Panc1 (cell line): ENCODE measurements at regions not wholly inside any gene's neighbourhood (a gene's known extent, or its start where the extent isn't known, plus 50 kb on each side); places are given as distances from the start of the nearest gene placed in this dataset.

Source experiments
- ATAC-seq: fragments of 200-7000 bp; cut with Tn5 transposase; 2 replicates; pipeline ENCODE4 v1.9.1; 2020; ENCODE audit warnings: mild to moderate bottlenecking, moderate library complexity
- BruUV-seq: library from RNA; stranded (reverse); fragments of 400-500 nt; replicated peaks from 2 replicates; lab custom pipeline; 2021; lab: Mats Ljungman, UMichigan
- CTCF ChIA-PET: fragments of 300-600 bp; sonication (Branson Sonifier 250); formaldehyde crosslinking; loops from one replicate; lab custom pipeline; 2022; ENCODE audit warnings: antibody characterized with exemption; lab: Charles Lee
- POLR2A ChIA-PET: fragments of 300-600 bp; sonication (Branson Sonifier 250); formaldehyde crosslinking; loops from one replicate; lab custom pipeline; 2022; ENCODE audit warnings: antibody characterized with exemption; lab: Charles Lee
- DNase-seq: peaks from one replicate; pipeline ENCODE4 v3.0.0-alpha.2; 2010; ENCODE audit warnings: low read depth, low spot score
- H3K27ac ChIP-seq: 2 replicates; pipeline ENCODE4 v1.5.1; 2011; ENCODE audit warnings: mild to moderate bottlenecking, low read length, inconsistent platforms
- H3K27me3 ChIP-seq: fragments of 200-500 bp; sonication (Bioruptor generic); 2 replicates; pipeline ENCODE4 v1.6.0; 2014; ENCODE audit warnings: low read length, inconsistent platforms; ENCODE audit not compliant: control insufficient read depth, insufficient read depth
- H3K36me3 ChIP-seq: fragments of 200-500 bp; sonication (Bioruptor generic); 2 replicates; pipeline ENCODE4 v1.5.1; 2014; ENCODE audit warnings: inconsistent platforms, mild to moderate bottlenecking, low read length, moderate library complexity; ENCODE audit not compliant: control insufficient read depth, insufficient read depth
- H3K4me1 ChIP-seq: 2 replicates; pipeline ENCODE4 v1.5.1; 2011; ENCODE audit warnings: inconsistent platforms, mild to moderate bottlenecking, low read length, moderate library complexity; ENCODE audit not compliant: control insufficient read depth, insufficient read depth
- H3K4me3 ChIP-seq, 2 experiments: 2 replicates each; pipeline ENCODE4 v1.5.1; 2011 to 2012; ENCODE audit warnings: low read depth in 2 of 2, low read length in 2 of 2, mild to moderate bottlenecking in 2 of 2, inconsistent platforms in 1 of 2, moderate library complexity in 1 of 2
- H3K9me3 ChIP-seq: fragments of 200-500 bp; sonication (Bioruptor generic); 2 replicates; pipeline ENCODE4 v1.5.1; 2014; ENCODE audit warnings: low read depth, mild to moderate bottlenecking, inconsistent platforms, low read length, moderate library complexity; ENCODE audit not compliant: control insufficient read depth, insufficient read depth
- POLR2AphosphoS5 ChIP-seq: IDR thresholded peaks from 2 replicates; pipeline ENCODE4 v1.6.1; 2012; ENCODE audit warnings: mild to moderate bottlenecking, low read depth, low read length, moderate library complexity
- SIN3A ChIP-seq: IDR thresholded peaks from 2 replicates; pipeline ENCODE4 v1.6.1; 2012; ENCODE audit warnings: low read depth, mild to moderate bottlenecking, low read length, moderate library complexity, borderline replicate concordance; ENCODE audit not compliant: insufficient read depth
- TCF7L2 ChIP-seq: IDR thresholded peaks from 2 replicates; pipeline ENCODE4 v1.6.1; 2011; ENCODE audit warnings: mild to moderate bottlenecking, low read depth, low read length, inconsistent platforms
- in situ Hi-C: cut with HindIII; loops from 2 replicates; pipeline ENCODE4 v1.10.0; 2016; ENCODE audit warnings: low sequenced_read_pairs, low pct_unique_long_range_greater_than_20kb
- intact Hi-C: fragments of 100-400 bp; cut with micrococcal nuclease; formaldehyde crosslinking; loops from one replicate; pipeline ENCODE4 v1.10.0; 2022; ENCODE audit not compliant: unreplicated experiment
- TF ChIP-seq, protein P1 (sequence below), 2 experiments: IDR thresholded peaks; 2 replicates each; pipeline ENCODE4 v1.6.1; 2011 to 2012; ENCODE audit warnings: low read depth in 2 of 2, control low read depth in 1 of 2, low read length in 1 of 2, mild to moderate bottlenecking in 1 of 2, moderate library complexity in 1 of 2; ENCODE audit not compliant: insufficient read depth in 1 of 2
- TF ChIP-seq, protein P2 (sequence below): fragments of 450-650 bp; IDR thresholded peaks from 2 replicates; pipeline ENCODE4 v1.5.1; 2017; ENCODE audit warnings: mild to moderate bottlenecking

DNA sequence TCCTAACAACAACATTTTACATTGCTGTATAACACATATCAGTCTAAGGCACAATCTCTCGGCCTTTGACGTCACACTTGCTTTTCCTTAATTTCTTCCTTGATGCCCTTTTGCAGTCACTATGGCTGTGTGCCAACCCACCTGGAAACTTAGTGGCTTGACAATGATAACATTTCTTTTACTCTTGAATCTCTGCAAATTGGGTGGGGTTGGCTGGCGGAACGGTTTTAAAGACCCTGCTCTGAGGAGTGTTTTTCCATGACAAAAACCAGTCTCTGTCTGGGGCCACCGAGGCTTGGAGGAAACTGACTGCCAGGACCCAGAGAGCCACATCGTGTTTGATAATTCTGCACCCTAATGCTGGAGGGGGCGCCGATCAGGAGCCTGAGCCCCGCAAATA is 115.6 kb downstream of the KLF13 start:
- ChIA-PET POLR2A (no interaction called here), CTCF (interaction anchor here (1.0 kb wide), 1 partner anchor 47 kb away, joined by 4 read pairs; no protein-coding TSS in a partner anchor)
- Histone ChIP-seq H3K36me3 (no peaks in the 10 kb centered on the region), H3K27ac (no peak overlapping the region), H3K27me3 (no peaks in the 10 kb centered on the region), H3K9me3 (no peaks in the 10 kb centered on the region), H3K4me3 (no peak overlapping the region), H3K4me1 (no peaks in the 10 kb centered on the region)
- TF ChIP-seq, protein P1, sequence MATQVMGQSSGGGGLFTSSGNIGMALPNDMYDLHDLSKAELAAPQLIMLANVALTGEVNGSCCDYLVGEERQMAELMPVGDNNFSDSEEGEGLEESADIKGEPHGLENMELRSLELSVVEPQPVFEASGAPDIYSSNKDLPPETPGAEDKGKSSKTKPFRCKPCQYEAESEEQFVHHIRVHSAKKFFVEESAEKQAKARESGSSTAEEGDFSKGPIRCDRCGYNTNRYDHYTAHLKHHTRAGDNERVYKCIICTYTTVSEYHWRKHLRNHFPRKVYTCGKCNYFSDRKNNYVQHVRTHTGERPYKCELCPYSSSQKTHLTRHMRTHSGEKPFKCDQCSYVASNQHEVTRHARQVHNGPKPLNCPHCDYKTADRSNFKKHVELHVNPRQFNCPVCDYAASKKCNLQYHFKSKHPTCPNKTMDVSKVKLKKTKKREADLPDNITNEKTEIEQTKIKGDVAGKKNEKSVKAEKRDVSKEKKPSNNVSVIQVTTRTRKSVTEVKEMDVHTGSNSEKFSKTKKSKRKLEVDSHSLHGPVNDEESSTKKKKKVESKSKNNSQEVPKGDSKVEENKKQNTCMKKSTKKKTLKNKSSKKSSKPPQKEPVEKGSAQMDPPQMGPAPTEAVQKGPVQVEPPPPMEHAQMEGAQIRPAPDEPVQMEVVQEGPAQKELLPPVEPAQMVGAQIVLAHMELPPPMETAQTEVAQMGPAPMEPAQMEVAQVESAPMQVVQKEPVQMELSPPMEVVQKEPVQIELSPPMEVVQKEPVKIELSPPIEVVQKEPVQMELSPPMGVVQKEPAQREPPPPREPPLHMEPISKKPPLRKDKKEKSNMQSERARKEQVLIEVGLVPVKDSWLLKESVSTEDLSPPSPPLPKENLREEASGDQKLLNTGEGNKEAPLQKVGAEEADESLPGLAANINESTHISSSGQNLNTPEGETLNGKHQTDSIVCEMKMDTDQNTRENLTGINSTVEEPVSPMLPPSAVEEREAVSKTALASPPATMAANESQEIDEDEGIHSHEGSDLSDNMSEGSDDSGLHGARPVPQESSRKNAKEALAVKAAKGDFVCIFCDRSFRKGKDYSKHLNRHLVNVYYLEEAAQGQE (IDR thresholded peaks at IDR 0.05; ENCODE audit: insufficient read depth in 1 of 2, low read depth in 2 of 2, low read length in 1 of 2): no peak
- BruUV-seq: no TSS peak
- in situ Hi-C loops (no loop called here), intact Hi-C loops (no loop called here)
- DNase-seq (no peak), ATAC-seq (no peak)

DNA sequence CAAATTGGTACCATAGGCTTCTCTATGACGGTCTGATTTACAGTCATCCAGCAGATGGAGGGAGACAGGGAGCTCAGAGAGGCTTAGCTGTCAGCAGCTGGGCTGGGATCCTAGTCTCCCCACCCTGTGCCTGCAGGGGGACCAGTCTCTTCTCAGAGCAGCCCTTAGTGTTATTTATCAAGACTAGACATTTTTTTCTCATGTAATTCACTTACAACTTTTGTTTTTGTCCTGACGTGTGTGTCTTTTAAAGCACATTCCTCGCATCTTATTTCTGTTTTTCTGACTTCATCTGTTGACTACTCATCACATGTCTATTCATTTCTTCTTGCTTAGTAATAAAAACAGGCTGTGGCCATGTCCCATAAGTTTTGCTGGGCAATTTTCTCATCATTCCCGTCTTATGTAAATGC is 116.1 kb downstream of the KLF13 start:
- in situ Hi-C loops: no loop called here
- H3K9me3 ChIP-seq: no peaks in the 10 kb centered on the region
- no peaks in the 10 kb centered on the region for H3K36me3 ChIP-seq
- no peak for TF ChIP-seq TCF7L2
- TF ChIP-seq SIN3A: no peak
- TF ChIP-seq, protein P1 (IDR thresholded peaks at IDR 0.05; ENCODE audit: insufficient read depth in 1 of 2, low read depth in 2 of 2, low read length in 1 of 2): no peak
- TF ChIP-seq, protein P2, sequence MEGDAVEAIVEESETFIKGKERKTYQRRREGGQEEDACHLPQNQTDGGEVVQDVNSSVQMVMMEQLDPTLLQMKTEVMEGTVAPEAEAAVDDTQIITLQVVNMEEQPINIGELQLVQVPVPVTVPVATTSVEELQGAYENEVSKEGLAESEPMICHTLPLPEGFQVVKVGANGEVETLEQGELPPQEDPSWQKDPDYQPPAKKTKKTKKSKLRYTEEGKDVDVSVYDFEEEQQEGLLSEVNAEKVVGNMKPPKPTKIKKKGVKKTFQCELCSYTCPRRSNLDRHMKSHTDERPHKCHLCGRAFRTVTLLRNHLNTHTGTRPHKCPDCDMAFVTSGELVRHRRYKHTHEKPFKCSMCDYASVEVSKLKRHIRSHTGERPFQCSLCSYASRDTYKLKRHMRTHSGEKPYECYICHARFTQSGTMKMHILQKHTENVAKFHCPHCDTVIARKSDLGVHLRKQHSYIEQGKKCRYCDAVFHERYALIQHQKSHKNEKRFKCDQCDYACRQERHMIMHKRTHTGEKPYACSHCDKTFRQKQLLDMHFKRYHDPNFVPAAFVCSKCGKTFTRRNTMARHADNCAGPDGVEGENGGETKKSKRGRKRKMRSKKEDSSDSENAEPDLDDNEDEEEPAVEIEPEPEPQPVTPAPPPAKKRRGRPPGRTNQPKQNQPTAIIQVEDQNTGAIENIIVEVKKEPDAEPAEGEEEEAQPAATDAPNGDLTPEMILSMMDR: no peak
- TF ChIP-seq POLR2AphosphoS5: no peak
- no peak overlapping the region for H3K27ac ChIP-seq
- BruUV-seq: no TSS peak
- H3K27me3 ChIP-seq: no peaks in the 10 kb centered on the region
- H3K4me1 ChIP-seq: no peaks in the 10 kb centered on the region
- POLR2A ChIA-PET: no interaction called here
- CTCF ChIA-PET: interaction anchor here (1.0 kb wide), 1 partner anchor 46 kb away, joined by 4 read pairs; no protein-coding TSS in a partner anchor
- ATAC-seq (no peak), DNase-seq (no peak)
- intact Hi-C loops: no loop called here
- no peak overlapping the region for H3K4me3 ChIP-seq
